ENCODE measurements at regions not wholly inside any gene's neighbourhood (a gene's known extent, or its start where the extent isn't known, plus 50 kb on each side); places are given as distances from the start of the nearest gene placed in this dataset.
"Not testable (repeated sequence)": the region's sequence is repeated elsewhere in the genome, so short reads cannot be mapped to it uniquely, and the experiment has no call there.

- Histone ChIP-seq H3K4me3 (ENCODE audit: insufficient read depth, low read depth, low read length) (no peak overlapping the region), H3K36me3 (replicated peaks; ENCODE audit: control insufficient read depth, insufficient read depth, low read length) (no peaks in the 10 kb centered on the region), H3K27me3 (ENCODE audit: control insufficient read depth, insufficient read depth, low read length) (no peaks in the 10 kb centered on the region)
- no peak for DNase-seq
These were observed 177.6 kb upstream of the SYT10 start for GRCh38 chr12:33617218-33617617.

GRCh38 chr12:33628087-33628486, 188.5 kb upstream of the SYT10 start:
- H3K27me3 ChIP-seq (ENCODE audit: control insufficient read depth, insufficient read depth, low read length), result no peaks in the 10 kb centered on the region
- H3K36me3 ChIP-seq (replicated peaks; ENCODE audit: control insufficient read depth, insufficient read depth, low read length), result no peaks in the 10 kb centered on the region
- DNase-seq, result no peak
- no peak overlapping the region for H3K4me3 ChIP-seq (ENCODE audit: insufficient read depth, low read depth, low read length)

GRCh38 chr12:33634544-33634943, 194.9 kb upstream of the SYT10 start:
- DNase-seq, result no peak
- no peaks in the 10 kb centered on the region for H3K36me3 ChIP-seq (replicated peaks; ENCODE audit: control insufficient read depth, insufficient read depth, low read length)
- no peak overlapping the region for H3K4me3 ChIP-seq (ENCODE audit: insufficient read depth, low read depth, low read length)
- no peaks in the 10 kb centered on the region for H3K27me3 ChIP-seq (ENCODE audit: control insufficient read depth, insufficient read depth, low read length)

GRCh38 chr12:33636930-33637329, 197.3 kb upstream of the SYT10 start:
- not testable (repeated sequence) for H3K4me3 ChIP-seq (ENCODE audit: insufficient read depth, low read depth, low read length); DNase-seq; H3K27me3 ChIP-seq (ENCODE audit: control insufficient read depth, insufficient read depth, low read length); H3K36me3 ChIP-seq (replicated peaks; ENCODE audit: control insufficient read depth, insufficient read depth, low read length)

GRCh38 chr12:33639975-33640374, 200.4 kb upstream of the SYT10 start:
- no peak for DNase-seq
- Histone ChIP-seq H3K36me3 (replicated peaks; ENCODE audit: control insufficient read depth, insufficient read depth, low read length) (no peaks in the 10 kb centered on the region), H3K4me3 (ENCODE audit: insufficient read depth, low read depth, low read length) (no peak overlapping the region), H3K27me3 (ENCODE audit: control insufficient read depth, insufficient read depth, low read length) (no peaks in the 10 kb centered on the region)

GRCh38 chr12:33649992-33650391, 210.4 kb upstream of the SYT10 start:
- Histone ChIP-seq H3K4me3 (ENCODE audit: insufficient read depth, low read depth, low read length) (no peak overlapping the region), H3K27me3 (ENCODE audit: control insufficient read depth, insufficient read depth, low read length) (no peaks in the 10 kb centered on the region), H3K36me3 (replicated peaks; ENCODE audit: control insufficient read depth, insufficient read depth, low read length) (no peaks in the 10 kb centered on the region)
- no peak for DNase-seq

- H3K36me3 ChIP-seq (replicated peaks; ENCODE audit: control insufficient read depth, insufficient read depth, low read length), result no peaks in the 10 kb centered on the region
- no peak for DNase-seq
- no peaks in the 10 kb centered on the region for H3K27me3 ChIP-seq (ENCODE audit: control insufficient read depth, insufficient read depth, low read length)
- H3K4me3 ChIP-seq (ENCODE audit: insufficient read depth, low read depth, low read length), result no peak overlapping the region
These were observed 211.2 kb upstream of the SYT10 start for GRCh38 chr12:33650832-33651231.

- Histone ChIP-seq H3K4me3 (ENCODE audit: insufficient read depth, low read depth, low read length) (no peak overlapping the region), H3K27me3 (ENCODE audit: control insufficient read depth, insufficient read depth, low read length) (no peaks in the 10 kb centered on the region), H3K36me3 (replicated peaks; ENCODE audit: control insufficient read depth, insufficient read depth, low read length) (no peaks in the 10 kb centered on the region)
- DNase-seq, result no peak
These were observed 213.7 kb upstream of the SYT10 start for GRCh38 chr12:33653362-33653761.

GRCh38 chr12:33654313-33654712, 214.7 kb upstream of the SYT10 start:
- Histone ChIP-seq H3K27me3 (ENCODE audit: control insufficient read depth, insufficient read depth, low read length) (no peaks in the 10 kb centered on the region), H3K4me3 (ENCODE audit: insufficient read depth, low read depth, low read length) (no peak overlapping the region), H3K36me3 (replicated peaks; ENCODE audit: control insufficient read depth, insufficient read depth, low read length) (no peaks in the 10 kb centered on the region)
- DNase-seq, result no peak

GRCh38 chr12:33663000-33663654, 223.5 kb upstream of the SYT10 start:
- Histone ChIP-seq H3K36me3 (replicated peaks; ENCODE audit: control insufficient read depth, insufficient read depth, low read length) (no peaks in the 10 kb centered on the region), H3K4me3 (ENCODE audit: insufficient read depth, low read depth, low read length) (no peak overlapping the region), H3K27me3 (ENCODE audit: control insufficient read depth, insufficient read depth, low read length) (no peaks in the 10 kb centered on the region)
- no peak for DNase-seq

GRCh38 chr12:33669349-33669748, 229.7 kb upstream of the SYT10 start:
- no peaks in the 10 kb centered on the region for H3K27me3 ChIP-seq (ENCODE audit: control insufficient read depth, insufficient read depth, low read length)
- no peak for DNase-seq
- H3K36me3 ChIP-seq (replicated peaks; ENCODE audit: control insufficient read depth, insufficient read depth, low read length), result no peaks in the 10 kb centered on the region
- no peak overlapping the region for H3K4me3 ChIP-seq (ENCODE audit: insufficient read depth, low read depth, low read length)

GRCh38 chr12:33670284-33670683, 230.7 kb upstream of the SYT10 start:
- no peak for DNase-seq
- no peak overlapping the region for H3K4me3 ChIP-seq (ENCODE audit: insufficient read depth, low read depth, low read length)
- no peaks in the 10 kb centered on the region for H3K27me3 ChIP-seq (ENCODE audit: control insufficient read depth, insufficient read depth, low read length)
- H3K36me3 ChIP-seq (replicated peaks; ENCODE audit: control insufficient read depth, insufficient read depth, low read length), result no peaks in the 10 kb centered on the region

GRCh38 chr12:33671676-33672075, 232.1 kb upstream of the SYT10 start:
- H3K36me3 ChIP-seq (replicated peaks; ENCODE audit: control insufficient read depth, insufficient read depth, low read length), result no peaks in the 10 kb centered on the region
- DNase-seq, result no peak
- H3K4me3 ChIP-seq (ENCODE audit: insufficient read depth, low read depth, low read length), result no peak overlapping the region
- H3K27me3 ChIP-seq (ENCODE audit: control insufficient read depth, insufficient read depth, low read length), result no peaks in the 10 kb centered on the region

GRCh38 chr12:33672836-33673577, 233.4 kb upstream of the SYT10 start:
- no peak for DNase-seq
- no peaks in the 10 kb centered on the region for H3K27me3 ChIP-seq (ENCODE audit: control insufficient read depth, insufficient read depth, low read length)
- no peak overlapping the region for H3K4me3 ChIP-seq (ENCODE audit: insufficient read depth, low read depth, low read length)
- no peaks in the 10 kb centered on the region for H3K36me3 ChIP-seq (replicated peaks; ENCODE audit: control insufficient read depth, insufficient read depth, low read length)

- no peaks in the 10 kb centered on the region for H3K36me3 ChIP-seq (replicated peaks; ENCODE audit: control insufficient read depth, insufficient read depth, low read length)
- no peak for DNase-seq
- H3K27me3 ChIP-seq (ENCODE audit: control insufficient read depth, insufficient read depth, low read length), result no peaks in the 10 kb centered on the region
- no peak overlapping the region for H3K4me3 ChIP-seq (ENCODE audit: insufficient read depth, low read depth, low read length)
These were observed 237.2 kb upstream of the SYT10 start for GRCh38 chr12:33676866-33677265.
